ENCODE measurements at regions not wholly inside any gene's neighbourhood (a gene's known extent, or its start where the extent isn't known, plus 50 kb on each side); places are given as distances from the start of the nearest gene placed in this dataset.
A peak's percentile ranks its signal among the peaks of the same experiment; 100 is the strongest.

DNA sequence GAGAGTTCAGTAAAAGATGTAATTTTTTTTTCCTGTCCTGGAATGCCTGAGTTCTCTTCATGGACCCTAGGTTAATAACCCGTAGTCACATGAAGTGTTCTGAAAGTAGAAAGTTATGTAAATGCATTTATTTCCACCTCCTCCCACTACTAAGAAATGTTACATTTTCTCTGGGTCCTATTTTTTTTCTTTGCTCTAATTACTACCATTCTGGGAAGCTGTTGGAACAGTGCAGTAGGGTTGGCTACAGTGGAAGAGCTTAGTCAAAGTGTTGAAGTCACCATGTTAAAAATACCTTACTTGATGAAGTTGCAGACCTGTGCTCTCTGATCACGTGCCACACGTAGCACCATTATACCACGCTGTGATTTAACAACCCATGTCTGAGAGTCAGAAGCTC lies 153.8 kb upstream of the TSC22D2 start:
- H3K27me3 ChIP-seq (ENCODE audit: low read depth), result no peaks in the 10 kb centered on the region
- intact Hi-C loops (cut with DNase I), result no loop called here
- no peak for ATAC-seq
- H3K27ac ChIP-seq, result no peak overlapping the region
- peaks cover 9% of the 10 kb centered on the region for H3K4me1 ChIP-seq
- H3K9me3 ChIP-seq, result no peaks in the 10 kb centered on the region
- H3K36me3 ChIP-seq, result no peaks in the 10 kb centered on the region
- TF ChIP-seq, protein P1, sequence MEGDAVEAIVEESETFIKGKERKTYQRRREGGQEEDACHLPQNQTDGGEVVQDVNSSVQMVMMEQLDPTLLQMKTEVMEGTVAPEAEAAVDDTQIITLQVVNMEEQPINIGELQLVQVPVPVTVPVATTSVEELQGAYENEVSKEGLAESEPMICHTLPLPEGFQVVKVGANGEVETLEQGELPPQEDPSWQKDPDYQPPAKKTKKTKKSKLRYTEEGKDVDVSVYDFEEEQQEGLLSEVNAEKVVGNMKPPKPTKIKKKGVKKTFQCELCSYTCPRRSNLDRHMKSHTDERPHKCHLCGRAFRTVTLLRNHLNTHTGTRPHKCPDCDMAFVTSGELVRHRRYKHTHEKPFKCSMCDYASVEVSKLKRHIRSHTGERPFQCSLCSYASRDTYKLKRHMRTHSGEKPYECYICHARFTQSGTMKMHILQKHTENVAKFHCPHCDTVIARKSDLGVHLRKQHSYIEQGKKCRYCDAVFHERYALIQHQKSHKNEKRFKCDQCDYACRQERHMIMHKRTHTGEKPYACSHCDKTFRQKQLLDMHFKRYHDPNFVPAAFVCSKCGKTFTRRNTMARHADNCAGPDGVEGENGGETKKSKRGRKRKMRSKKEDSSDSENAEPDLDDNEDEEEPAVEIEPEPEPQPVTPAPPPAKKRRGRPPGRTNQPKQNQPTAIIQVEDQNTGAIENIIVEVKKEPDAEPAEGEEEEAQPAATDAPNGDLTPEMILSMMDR (IDR thresholded peaks at IDR 0.05), result no peak
- DNase-seq, result no peak
- no peak overlapping the region for H3K4me3 ChIP-seq

DNA sequence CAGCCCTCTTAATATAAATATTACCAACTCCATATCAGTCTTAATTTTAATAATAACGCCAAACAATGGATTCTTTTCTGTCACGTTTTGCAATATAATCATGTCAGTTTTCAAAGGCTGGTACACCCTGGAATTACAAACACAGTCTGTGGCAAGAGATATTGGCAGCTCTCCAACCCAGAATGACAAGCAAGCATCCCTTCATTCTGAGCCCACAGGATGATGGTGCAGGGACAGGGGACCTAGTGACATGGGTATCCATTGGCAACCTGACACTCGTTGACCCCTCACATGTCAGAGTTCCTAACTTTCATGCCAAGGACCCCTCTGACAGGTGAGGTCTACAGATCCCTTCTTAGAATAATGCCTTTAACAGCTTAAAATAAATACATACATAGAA lies 154.5 kb upstream of the TSC22D2 start:
- Histone ChIP-seq H3K9me3 (no peaks in the 10 kb centered on the region), H3K4me1 (peaks cover 9% of the 10 kb centered on the region), H3K4me3 (no peak overlapping the region), H3K27ac (no peak overlapping the region), H3K36me3 (no peaks in the 10 kb centered on the region), H3K27me3 (ENCODE audit: low read depth) (no peaks in the 10 kb centered on the region)
- TF ChIP-seq, protein P1 (IDR thresholded peaks at IDR 0.05), result no peak
- intact Hi-C loops (cut with DNase I), result no loop called here
- ATAC-seq (no peak), DNase-seq (no peak)

DNA sequence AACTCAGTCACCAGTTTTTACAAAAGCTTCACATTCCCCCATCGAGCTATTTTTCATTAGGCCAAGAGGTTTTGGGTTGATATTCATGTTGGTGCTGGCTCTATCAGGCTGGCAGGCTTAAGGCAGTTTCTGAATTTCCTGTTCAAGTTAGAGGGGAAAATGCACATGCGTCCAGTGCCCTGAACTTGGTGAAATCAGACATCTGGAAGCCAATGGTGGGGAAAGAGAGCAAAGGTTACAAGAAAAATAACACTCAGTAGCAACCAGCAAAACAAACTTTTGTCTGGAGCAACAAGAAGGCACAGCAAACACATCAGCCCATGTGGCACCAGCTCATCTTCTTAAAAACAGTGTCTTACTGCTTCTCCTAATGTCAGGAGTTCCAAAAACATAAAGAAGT lies 155.6 kb upstream of the TSC22D2 start:
- intact Hi-C loops (cut with DNase I), result no loop called here
- Histone ChIP-seq H3K36me3 (no peaks in the 10 kb centered on the region), H3K27me3 (ENCODE audit: low read depth) (no peaks in the 10 kb centered on the region), H3K9me3 (no peaks in the 10 kb centered on the region), H3K4me3 (no peak overlapping the region), H3K27ac (no peak overlapping the region), H3K4me1 (peaks cover 9% of the 10 kb centered on the region)
- DNase-seq (no peak), ATAC-seq (peak in 1 of 2 donors; percentile 19)
- TF ChIP-seq, protein P1 (IDR thresholded peaks at IDR 0.05), result no peak

DNA sequence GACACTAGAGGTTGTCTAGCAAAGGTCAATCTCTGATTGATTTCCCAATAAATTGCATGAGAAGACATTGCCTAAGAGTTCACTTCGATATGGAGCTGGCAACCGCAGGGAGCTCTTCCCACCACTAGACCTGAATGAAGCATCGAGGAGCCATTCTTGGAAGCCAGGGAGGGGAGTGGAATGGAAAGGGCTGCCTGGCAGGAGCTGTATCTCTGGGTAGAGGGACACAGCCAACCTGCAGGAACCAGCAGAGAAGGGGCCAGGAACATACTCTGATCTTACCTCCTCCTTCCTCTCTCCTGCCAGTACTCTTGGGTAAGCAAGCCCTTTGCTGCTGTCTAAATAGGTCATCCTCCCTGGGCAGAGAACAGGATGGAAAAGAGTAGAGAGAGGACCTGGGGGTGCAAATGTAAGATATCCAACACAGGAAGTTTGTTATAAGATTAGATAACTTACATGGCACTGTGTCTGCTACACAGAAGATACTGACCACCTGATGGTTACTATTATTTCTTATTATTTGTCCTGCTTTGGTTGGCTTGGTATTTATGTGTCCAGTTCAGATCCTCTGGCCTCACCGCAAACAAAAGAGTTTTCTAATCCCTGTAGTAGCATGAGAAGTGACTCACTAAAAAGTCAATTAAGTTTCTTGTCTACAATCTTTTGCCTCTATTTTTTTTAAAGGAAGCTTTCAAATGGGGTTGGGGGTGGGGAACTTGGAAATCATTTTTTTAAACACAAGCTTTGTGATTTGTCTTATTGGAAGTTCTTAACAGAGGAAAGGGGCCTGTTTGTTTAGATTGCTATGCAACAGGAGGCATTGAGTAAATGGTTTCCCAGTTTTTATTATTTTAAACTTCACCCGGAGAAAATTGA lies 156.7 kb upstream of the TSC22D2 start:
- DNase-seq, result no peak
- H3K4me3 ChIP-seq, result no peak overlapping the region
- peaks cover 9% of the 10 kb centered on the region for H3K4me1 ChIP-seq
- no peak overlapping the region for H3K27ac ChIP-seq
- TF ChIP-seq, protein P1 (IDR thresholded peaks at IDR 0.05), result no peak
- H3K27me3 ChIP-seq (ENCODE audit: low read depth), result no peaks in the 10 kb centered on the region
- no peaks in the 10 kb centered on the region for H3K36me3 ChIP-seq
- intact Hi-C loops (cut with DNase I), result no loop called here
- H3K9me3 ChIP-seq, result no peaks in the 10 kb centered on the region
- ATAC-seq, result no peak

DNA sequence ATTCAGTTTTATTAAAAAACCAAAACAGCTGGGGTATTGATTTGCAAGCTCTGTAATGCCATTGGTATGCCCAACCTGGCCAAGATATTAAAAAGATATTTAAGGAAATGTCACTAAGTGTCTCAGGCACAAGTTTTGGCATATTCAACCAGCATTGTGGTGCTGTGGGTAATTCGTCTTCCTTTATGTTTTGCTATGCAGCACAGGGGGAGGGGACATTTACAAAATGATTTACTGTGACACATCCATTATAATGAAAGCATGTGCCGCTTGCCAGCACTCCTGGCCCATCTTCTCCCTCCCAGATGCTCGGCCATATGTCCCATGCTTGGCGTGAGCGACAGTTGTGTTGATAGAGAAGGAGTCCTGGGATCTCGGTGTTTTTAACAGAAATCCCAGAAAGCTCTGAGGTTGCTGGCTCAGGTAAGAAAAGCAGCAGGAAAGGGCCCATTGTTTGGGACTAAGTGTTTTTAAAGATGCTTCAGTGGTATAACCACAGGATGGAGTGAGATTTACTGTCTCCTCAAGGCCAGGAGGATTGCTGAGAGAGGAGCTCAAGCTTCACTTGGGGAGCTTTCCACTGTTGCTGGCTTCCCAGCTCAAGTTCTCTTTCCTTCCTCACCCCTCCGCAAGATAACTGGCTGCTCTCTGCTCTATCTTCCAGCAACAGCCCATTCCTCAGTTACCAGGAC lies 158.2 kb upstream of the TSC22D2 start:
- H3K27me3 ChIP-seq (ENCODE audit: low read depth), result no peaks in the 10 kb centered on the region
- no peaks in the 10 kb centered on the region for H3K36me3 ChIP-seq
- intact Hi-C loops (cut with DNase I), result no loop called here
- H3K4me3 ChIP-seq, result no peak overlapping the region
- peaks cover 9% of the 10 kb centered on the region for H3K4me1 ChIP-seq
- ATAC-seq (no peak), DNase-seq (no peak)
- H3K27ac ChIP-seq, result no peak overlapping the region
- TF ChIP-seq, protein P1 (IDR thresholded peaks at IDR 0.05), result no peak
- H3K9me3 ChIP-seq, result no peaks in the 10 kb centered on the region

Measured in lower lobe of right lung (tissue), 2 donors.